OCI-LY1 (cell line): ENCODE measurements at regions not wholly inside any gene's neighbourhood (a gene's known extent, or its start where the extent isn't known, plus 50 kb on each side); places are given as distances from the start of the nearest gene placed in this dataset.

Experiments used
- H2AFZ ChIP-seq: fragments of 200-600 bp; sonication (generic), shearing (Covaris generic); 2 replicates; pipeline ENCODE4 v1.6.0; 2014; ENCODE audit warnings: antibody characterized with exemption, mild to moderate bottlenecking, low read length
- H3F3A ChIP-seq: fragments of 200-600 bp; sonication (generic), shearing (Covaris generic); 2 replicates; pipeline ENCODE4 v1.6.0; 2014; ENCODE audit warnings: mild to moderate bottlenecking, antibody characterized with exemption, low read length, moderate library complexity; ENCODE audit not compliant: insufficient read depth
- H3K27ac ChIP-seq: fragments of 200-600 bp; sonication (generic); 2 replicates; pipeline ENCODE4 v1.5.1; 2014; ENCODE audit warnings: low read length, mixed run types, mild to moderate bottlenecking, low read depth; ENCODE audit not compliant: poor library complexity, severe bottlenecking
- H3K27me3 ChIP-seq: fragments of 200-600 bp; sonication (generic); 2 replicates; pipeline ENCODE4 v1.6.0; 2014; ENCODE audit warnings: antibody characterized with exemption, mild to moderate bottlenecking, low read length, moderate library complexity; ENCODE audit not compliant: insufficient read depth
- H3K36me3 ChIP-seq: fragments of 200-600 bp; sonication (generic); 2 replicates; pipeline ENCODE4 v1.6.1; 2014; ENCODE audit warnings: mild to moderate bottlenecking, antibody characterized with exemption, low read length, moderate library complexity, mixed read lengths; ENCODE audit not compliant: insufficient read depth
- H3K4me1 ChIP-seq: fragments of 200-600 bp; sonication (generic); 2 replicates; pipeline ENCODE4 v1.5.1; 2014; ENCODE audit warnings: mild to moderate bottlenecking, low read length, moderate library complexity; ENCODE audit not compliant: insufficient read depth, severe bottlenecking
- H3K4me2 ChIP-seq: fragments of 200-600 bp; sonication (generic), shearing (Covaris generic); 2 replicates; pipeline ENCODE4 v1.6.1; 2014; ENCODE audit warnings: low read length
- H3K4me3 ChIP-seq: fragments of 200-600 bp; sonication (generic); 2 replicates; pipeline ENCODE4 v1.5.1; 2014; ENCODE audit warnings: low read length, low read depth, mild to moderate bottlenecking, mixed read lengths; ENCODE audit not compliant: poor library complexity, severe bottlenecking
- H3K79me2 ChIP-seq: fragments of 200-600 bp; shearing (Covaris generic); 2 replicates; pipeline ENCODE4 v1.6.1; 2016; ENCODE audit warnings: mixed run types, low read length, mixed read lengths; ENCODE audit not compliant: insufficient read depth
- H3K9ac ChIP-seq: fragments of 200-600 bp; sonication (generic), shearing (Covaris generic); 2 replicates; pipeline ENCODE4 v1.6.1; 2014; ENCODE audit warnings: mild to moderate bottlenecking, low read length, mixed read lengths
- H3K9me2 ChIP-seq: fragments of 200-600 bp; sonication (generic), shearing (Covaris generic); 2 replicates; pipeline ENCODE4 v1.6.1; 2014; ENCODE audit warnings: low read depth, mild to moderate bottlenecking, low read length, mixed read lengths
- H3K9me3 ChIP-seq: fragments of 200-600 bp; shearing (Covaris generic); 2 replicates; pipeline ENCODE4 v1.6.1; 2014; ENCODE audit warnings: low read length, mixed read lengths
- H4K20me1 ChIP-seq: fragments of 200-600 bp; sonication (generic), shearing (Covaris generic); 2 replicates; pipeline ENCODE4 v1.6.0; 2016; ENCODE audit warnings: mild to moderate bottlenecking, low read length; ENCODE audit not compliant: insufficient read depth
- CTCF ChIP-seq: fragments of 200-600 bp; sonication (generic), shearing (Covaris generic); IDR thresholded peaks from 2 replicates; pipeline ENCODE4 v1.5.1; 2017; ENCODE audit warnings: mild to moderate bottlenecking, antibody characterized with exemption, low read length, moderate library complexity, mixed read lengths
- EZH2 ChIP-seq: fragments of 200-600 bp; sonication (generic), shearing (Covaris generic); IDR thresholded peaks from 2 replicates; pipeline ENCODE4 v1.8.0; 2017; ENCODE audit warnings: borderline replicate concordance, mixed run types, mild to moderate bottlenecking, antibody characterized with exemption, low read length, moderate library complexity, mixed read lengths

DNA sequence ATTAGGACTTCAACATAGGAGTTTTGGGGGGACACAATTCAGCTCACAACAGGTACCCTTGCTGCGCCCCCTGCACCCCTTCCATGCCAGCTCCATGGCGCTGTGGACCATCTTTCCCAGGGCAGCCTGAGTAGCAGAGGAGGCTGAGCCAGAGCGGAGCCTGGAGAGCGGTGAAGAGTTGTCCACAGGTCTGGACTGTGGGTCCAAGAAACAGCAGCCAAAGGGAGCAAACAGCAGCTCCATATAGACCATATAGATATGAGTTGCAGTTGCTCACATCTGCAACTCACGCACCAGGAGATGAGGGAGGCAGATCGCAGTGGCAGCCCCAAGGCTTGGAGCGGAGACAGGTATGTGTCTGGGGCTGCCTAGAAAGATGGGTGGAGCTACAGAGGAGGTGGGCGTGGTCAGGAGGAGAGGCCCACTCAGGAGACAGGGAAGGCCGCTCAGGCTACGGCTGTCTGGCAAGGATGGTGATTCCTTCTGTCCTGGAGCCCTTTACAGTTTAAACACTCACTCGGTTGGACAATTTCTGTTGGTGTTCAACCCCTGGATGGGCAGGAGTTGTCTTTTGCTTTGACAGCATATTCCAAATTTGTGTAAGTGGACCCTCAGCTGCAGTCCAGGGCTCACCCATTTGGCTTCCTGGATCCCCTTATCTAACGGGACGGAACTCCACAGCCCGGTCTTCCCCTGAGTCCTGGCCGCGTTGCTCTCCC is 155.1 kb downstream of the LPIN1 start:
- no peak overlapping the region for H3K9ac ChIP-seq
- H3K36me3 ChIP-seq: peaks cover 59% of the 10 kb centered on the region
- H2AFZ ChIP-seq: no peak overlapping the region
- no peaks in the 10 kb centered on the region for H4K20me1 ChIP-seq
- H3F3A ChIP-seq: no peaks in the 10 kb centered on the region; the same call in 1 of the 2 replicates
- H3K9me3 ChIP-seq: no peaks in the 10 kb centered on the region
- no peaks in the 10 kb centered on the region for H3K9me2 ChIP-seq
- no peak overlapping the region for H3K27ac ChIP-seq
- H3K4me1 ChIP-seq: peaks cover 41% of the 10 kb centered on the region
- no peak for TF ChIP-seq EZH2
- no peak for TF ChIP-seq CTCF
- H3K4me2 ChIP-seq: no peak overlapping the region
- H3K79me2 ChIP-seq: no peaks in the 10 kb centered on the region
- H3K27me3 ChIP-seq: no peaks in the 10 kb centered on the region
- H3K4me3 ChIP-seq: no peak overlapping the region

DNA sequence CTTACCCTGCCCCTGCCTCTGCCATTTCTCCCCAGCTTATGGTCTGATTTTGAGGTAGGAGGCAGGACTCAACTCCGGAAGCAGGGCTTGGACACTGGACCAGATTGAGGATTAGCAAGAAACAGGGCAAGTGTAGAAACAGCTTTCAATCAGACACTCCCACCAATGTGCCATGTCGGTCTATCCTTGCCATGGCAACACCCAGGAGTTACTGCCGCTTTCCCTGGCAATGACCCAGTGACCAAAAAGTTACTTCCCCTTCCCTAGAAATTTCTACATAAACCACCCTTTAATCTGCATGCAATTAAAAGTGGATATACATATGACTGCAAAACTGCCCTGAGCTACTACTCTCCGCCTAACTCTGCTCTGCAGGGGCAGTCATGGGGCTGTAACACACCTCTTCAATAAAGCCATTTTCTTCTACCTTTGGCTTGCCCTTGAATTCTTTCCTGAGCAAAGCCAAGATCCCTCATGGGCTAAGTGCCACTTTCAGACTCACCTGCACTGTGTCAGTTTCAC is 156.7 kb downstream of the LPIN1 start:
- H3K4me2 ChIP-seq: peak overlapping the region; percentile 34; the same call in 1 of the 2 replicates
- H3K27me3 ChIP-seq: no peaks in the 10 kb centered on the region
- no peaks in the 10 kb centered on the region for H3K79me2 ChIP-seq
- H3K9ac ChIP-seq: peak overlapping the region; percentile 31; the same call in 1 of the 2 replicates
- H3K4me1 ChIP-seq: peaks cover 50% of the 10 kb centered on the region
- H3K9me3 ChIP-seq: no peaks in the 10 kb centered on the region
- no peaks in the 10 kb centered on the region; the same call in 1 of the 2 replicates for H3F3A ChIP-seq
- peaks cover 46% of the 10 kb centered on the region for H3K36me3 ChIP-seq
- no peak overlapping the region for H2AFZ ChIP-seq
- peak overlapping the region; percentile 6 for H3K4me3 ChIP-seq
- H4K20me1 ChIP-seq: no peaks in the 10 kb centered on the region
- H3K27ac ChIP-seq: peak overlapping the region; percentile 93
- no peaks in the 10 kb centered on the region for H3K9me2 ChIP-seq
- no peak for TF ChIP-seq CTCF
- TF ChIP-seq EZH2: no peak

DNA sequence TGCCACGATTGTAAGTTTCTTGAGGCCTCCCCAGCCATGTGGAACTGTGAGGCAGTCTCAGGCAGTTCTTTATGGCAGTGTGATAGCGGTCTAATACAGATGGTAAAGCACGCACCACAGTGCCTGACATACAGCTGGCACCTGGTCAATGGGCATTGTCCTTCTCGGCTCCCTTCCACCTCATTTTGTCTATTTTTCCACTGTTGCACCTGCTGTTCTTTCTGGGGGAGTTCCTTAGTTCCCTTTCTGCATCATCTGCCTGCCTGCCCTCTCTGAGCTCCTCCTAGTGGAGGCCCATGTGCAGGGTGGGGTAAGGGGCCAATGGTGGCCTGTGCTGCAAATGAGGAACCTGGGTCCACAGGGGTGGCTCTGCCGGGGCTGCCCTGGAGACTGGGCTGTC is 157.6 kb downstream of the LPIN1 start:
- Histone ChIP-seq H3K9me3 (no peaks in the 10 kb centered on the region), H3F3A (no peaks in the 10 kb centered on the region; the same call in 1 of the 2 replicates), H3K36me3 (peaks cover 41% of the 10 kb centered on the region), H3K27ac (peak overlapping the region; percentile 93), H3K27me3 (no peaks in the 10 kb centered on the region), H3K4me1 (peaks cover 50% of the 10 kb centered on the region), H3K9ac (peak overlapping the region; percentile 31; the same call in 1 of the 2 replicates), H2AFZ (no peak overlapping the region), H3K79me2 (no peaks in the 10 kb centered on the region), H4K20me1 (no peaks in the 10 kb centered on the region), H3K4me2 (peak overlapping the region; percentile 34; the same call in 1 of the 2 replicates), H3K9me2 (no peaks in the 10 kb centered on the region), H3K4me3 (no peak overlapping the region)
- peak; percentile 63 for TF ChIP-seq CTCF
- TF ChIP-seq EZH2: no peak
